DOHH2 (cell line): ENCODE measurements at regions not wholly inside any gene's neighbourhood (a gene's known extent, or its start where the extent isn't known, plus 50 kb on each side); places are given as distances from the start of the nearest gene placed in this dataset.

Source experiments
- CTCF ChIP-seq: fragments of 200-600 bp; sonication (generic); IDR thresholded peaks from one replicate; pipeline ENCODE4 v1.5.1; 2014; ENCODE audit warnings: antibody characterized with exemption, mild to moderate bottlenecking, low read depth, low read length; ENCODE audit not compliant: poor library complexity, severe bottlenecking
- EZH2phosphoT487 ChIP-seq: fragments of 200-600 bp; sonication (generic); IDR thresholded peaks from 2 replicates; pipeline ENCODE4 v1.6.1; 2017; ENCODE audit warnings: borderline replicate concordance, mild to moderate bottlenecking, antibody characterized with exemption, low read length, moderate library complexity, mixed read lengths

GRCh38 chr3:162666835-162667234, 1170.2 kb downstream of the OTOL1 start:
- TF ChIP-seq CTCF (no peak), EZH2phosphoT487 (no peak)
